GM18861 (cell line): ENCODE measurements at regions not wholly inside any gene's neighbourhood (a gene's known extent, or its start where the extent isn't known, plus 50 kb on each side); places are given as distances from the start of the nearest gene placed in this dataset.

Source experiments
- ATAC-seq: cut with Tn5 transposase; IDR thresholded peaks from one replicate; pipeline ENCODE4 v1.9.1; 2021; ENCODE audit not compliant: unreplicated experiment

DNA sequence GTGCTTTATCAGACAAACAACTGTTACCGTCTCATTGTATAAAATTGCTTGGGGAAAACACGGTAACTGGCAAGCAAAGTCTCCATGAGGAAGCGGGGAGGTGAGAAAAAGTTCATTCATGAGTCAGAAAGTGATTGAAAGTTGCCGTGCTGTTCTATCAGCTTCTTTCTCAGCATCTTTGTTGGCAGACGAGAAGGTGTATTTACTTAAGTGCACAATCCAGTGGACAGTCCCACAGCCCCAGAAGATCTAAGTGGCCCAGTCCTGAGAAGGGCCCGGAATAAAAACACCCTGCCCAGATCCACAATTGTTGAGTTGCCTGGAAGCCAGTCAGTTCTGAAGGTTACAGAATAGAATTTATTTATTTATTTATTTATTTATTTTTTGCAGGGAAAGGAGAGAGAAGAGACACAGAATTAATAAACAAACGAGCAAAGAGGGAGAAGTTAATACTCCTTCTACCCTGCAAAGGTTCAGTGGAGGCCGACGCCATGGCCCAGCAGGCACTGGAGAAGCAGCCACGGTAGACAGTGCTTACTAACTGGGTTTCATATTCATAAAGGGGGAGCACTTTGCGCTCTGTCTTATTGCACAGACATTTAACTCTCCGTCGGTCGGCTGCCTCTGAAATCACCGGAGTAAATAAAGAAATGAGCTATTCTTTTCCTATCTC, 676.0 kb upstream of the SALL3 start:
- ATAC-seq, result no peak

DNA sequence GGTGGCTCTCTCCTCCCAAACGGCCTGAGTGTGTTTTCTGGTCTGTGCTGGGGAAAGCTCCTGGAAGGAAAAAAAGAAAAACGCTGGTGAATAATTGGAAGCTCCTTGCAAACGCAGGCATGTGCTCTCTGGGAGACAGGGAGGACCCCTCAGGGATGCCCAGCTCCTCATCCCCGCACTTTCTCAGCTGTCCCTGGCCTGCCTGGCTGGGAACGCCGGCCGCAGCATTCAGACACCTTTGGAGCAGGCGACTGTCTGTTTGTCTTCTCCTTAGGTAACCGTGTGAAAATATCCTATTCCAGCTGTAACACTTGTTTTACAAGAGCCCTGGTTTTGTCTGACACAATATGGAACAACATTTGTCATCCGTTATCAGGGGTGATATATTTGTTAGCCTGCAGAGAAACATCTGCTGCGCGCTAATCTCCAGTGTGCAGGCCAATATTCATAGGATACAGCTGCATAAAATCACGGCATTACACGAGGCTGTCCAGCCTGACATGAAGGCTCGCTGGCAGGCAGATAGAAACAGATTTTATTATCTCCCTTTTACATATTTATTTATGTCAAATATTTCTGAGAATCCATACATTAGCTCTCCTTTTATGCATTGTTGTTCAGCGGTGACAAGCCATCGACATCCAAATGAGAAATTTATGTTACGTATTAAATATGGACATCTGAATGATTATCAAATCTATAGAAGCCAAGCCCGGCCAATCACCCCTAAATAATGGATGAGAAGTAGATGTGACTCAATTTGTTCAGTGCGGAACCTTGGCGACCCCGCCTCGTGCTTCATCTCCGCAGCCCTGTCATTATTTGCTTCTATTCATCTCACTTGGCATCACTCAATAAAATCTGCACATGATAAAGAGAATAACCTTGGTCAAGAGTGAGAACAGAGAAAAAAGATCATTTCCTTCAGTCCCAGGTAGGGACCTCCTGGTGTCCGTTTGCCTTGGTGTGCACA, 675.1 kb upstream of the SALL3 start:
- ATAC-seq, result no peak

DNA sequence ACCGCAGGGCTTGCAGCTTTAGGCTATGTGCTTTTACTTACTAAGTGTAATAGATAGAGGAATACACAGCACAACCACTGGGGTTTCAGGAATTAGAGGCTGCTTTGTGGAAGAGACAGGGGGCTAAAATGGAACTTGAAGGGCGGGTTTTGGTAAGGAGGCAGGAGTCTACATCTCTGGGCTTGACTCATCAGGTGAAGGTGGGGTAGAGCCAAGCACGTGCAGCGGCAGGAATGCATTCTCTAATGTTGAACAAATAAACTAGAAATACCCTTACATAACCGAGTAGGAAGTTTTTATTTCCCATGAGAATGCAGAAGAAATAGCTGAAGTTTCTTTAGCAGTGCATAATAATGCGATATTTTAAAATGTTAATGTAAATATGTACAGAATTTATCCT, 673.8 kb upstream of the SALL3 start:
- ATAC-seq, result no peak

DNA sequence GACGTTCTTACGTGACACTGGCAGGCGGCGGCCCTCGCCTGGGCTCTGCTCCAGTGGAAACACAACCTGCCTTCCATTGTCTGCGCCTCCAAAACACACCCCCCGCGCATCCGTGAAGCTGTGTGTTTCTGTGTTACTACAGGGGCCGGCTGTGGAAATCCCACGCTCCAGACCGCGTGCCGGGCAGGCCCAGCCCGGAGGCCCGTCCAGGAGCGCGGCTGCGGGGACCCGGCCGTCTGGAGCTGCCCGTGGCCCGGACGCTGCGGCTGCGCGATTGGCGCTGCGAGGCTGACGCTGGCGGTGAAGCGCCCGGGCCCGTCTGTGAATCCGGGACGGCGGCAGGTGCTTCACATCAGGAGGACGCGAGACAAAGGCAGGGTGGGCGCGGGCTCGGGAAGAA, 670.3 kb upstream of the SALL3 start:
- ATAC-seq, result no peak

DNA sequence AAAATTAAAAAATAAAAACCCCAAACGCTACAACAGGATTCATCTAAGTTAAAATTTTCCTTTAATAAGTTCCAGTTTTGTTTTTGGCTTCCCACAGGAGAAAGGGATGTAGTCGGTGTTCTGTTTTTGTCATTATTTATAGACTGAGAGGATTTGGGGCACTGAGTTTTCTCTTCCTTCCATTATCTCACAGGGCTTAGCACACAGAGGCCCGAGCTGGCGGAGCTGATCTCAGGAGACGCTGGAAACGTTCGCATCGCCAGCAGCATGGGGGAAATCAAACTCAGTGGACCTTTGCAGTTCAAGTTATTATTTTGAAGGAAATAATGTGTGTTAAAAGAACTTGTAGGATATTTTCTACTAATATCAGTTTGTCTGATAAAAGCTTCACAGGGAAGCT, 669.7 kb upstream of the SALL3 start:
- ATAC-seq, result no peak

DNA sequence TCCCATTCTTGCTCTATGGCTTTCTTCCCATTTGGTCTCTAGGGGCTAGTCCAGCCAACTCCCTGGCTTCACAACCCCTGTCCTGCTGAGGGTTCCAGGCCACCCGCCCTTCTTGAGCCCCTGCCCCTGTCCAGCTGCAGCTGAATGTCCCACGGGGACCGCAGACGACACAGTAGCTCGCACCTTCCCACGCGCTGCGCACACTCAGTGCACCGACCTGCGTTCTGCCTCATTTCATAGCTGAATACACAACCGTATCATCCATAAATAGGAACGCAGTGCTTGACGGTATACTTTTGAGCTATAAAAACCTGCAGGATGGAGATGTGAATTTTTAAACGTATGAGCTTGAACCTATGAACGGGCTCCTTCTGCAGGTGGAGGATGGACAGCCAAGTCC, 660.4 kb upstream of the SALL3 start:
- ATAC-seq, result no peak

DNA sequence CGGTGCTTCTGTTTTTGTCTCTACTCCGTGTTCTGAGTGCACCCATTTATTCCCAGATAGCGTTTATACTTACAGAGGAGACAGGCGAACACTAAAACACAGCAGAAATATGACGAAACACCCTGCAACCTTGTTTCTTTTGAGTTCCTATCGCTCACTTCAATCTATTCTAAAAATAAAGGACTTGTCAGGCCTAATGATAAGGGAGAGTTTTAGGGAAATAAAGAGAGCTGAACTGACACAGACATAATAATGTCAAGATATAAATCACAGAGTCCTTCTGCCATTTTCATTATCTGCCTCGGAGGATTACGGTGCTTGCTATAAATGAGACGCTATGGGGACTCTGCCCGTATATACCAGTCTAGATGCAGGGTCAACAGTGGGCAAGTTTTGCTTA, 659.7 kb upstream of the SALL3 start:
- ATAC-seq, result no peak

DNA sequence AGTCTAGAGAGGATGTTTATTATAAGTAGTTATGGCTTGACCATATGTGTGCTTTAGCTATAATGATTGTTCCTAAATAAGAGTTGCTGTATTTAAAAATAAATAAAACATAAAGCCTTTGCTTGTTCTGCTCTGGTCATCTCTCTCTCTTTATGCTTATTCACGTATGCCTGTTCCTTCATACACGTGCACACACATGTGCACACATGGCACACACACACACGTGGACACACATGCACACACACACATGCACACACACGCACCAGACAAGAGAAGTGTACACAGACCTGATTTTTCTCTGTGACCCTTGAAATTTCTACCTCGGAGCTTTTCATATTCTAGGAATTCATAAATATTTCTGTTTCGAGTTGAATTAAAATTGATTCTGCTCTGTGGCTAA, 658.2 kb upstream of the SALL3 start:
- ATAC-seq, result no peak

DNA sequence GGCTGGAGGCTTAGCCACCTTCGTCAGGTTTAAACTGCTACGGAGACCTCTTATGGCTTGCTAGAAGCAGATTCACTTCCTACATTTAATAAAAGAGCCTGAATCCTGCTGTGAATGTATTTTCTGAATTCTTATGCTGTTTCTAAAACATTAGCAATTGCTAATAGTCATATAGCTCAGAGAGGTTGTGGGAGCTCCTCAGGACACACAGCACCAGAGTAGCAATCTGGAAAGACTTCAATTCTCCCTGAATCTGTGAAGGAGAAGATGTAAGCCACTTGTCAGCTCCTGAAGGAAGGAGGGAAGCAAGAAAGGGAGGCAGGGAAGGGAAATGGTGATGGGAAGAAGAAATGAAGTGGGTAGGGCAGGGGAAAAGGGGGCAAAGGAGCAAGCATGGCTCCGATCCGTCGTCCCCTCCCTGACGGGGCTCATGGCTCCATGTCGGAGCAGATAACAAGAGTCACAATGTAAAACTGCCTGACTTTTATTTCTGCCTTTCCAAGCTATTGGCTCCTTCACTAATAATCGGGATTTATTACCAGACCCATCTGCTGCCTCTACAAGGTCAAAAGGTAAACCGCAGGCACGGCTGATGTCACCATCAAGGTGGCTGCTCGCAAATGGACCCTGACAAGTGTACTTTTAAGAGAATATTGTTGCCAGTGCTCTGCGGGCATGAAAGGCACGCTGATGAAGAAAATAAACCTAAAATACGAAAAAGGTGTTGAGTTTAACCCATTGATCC, 656.0 kb upstream of the SALL3 start:
- no peak for ATAC-seq

DNA sequence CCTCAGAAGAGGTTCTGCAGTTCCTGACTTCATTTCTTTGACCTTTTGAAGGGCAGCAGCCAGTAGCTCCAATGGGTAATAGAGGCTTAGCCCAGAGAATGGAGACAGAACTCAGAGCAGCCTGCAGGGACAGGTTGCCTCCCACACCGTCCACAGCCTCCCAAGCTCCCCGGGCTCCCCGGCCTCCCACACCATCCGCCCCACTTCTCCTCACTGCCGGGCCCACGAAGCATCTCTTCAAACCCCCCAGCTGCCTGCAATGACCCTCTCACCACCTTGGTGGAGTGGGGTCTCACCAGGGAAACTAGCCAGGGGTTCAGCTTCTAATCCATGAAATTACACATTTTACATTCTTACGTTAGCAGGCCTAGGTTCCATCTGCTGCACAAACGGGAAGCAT, 652.0 kb upstream of the SALL3 start:
- ATAC-seq, result no peak

DNA sequence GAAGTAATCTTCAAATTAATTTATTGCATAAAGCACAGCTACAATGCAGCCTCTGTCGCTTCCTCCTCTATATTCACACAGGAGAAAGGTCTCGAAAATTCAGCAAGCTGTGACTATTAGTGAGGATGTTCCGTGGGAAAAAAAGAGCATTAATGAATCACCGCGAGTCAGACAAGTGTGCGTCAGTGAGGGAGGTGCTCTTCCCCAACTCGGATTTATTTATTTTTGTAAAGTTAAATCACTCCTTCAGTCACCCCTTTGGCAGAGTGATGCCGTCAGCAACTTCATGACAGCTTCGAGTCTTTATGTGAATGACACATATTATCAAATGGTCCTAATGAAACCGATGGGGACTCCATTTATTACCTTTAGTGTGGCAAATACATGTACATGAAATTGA, 648.9 kb upstream of the SALL3 start:
- ATAC-seq, result no peak

DNA sequence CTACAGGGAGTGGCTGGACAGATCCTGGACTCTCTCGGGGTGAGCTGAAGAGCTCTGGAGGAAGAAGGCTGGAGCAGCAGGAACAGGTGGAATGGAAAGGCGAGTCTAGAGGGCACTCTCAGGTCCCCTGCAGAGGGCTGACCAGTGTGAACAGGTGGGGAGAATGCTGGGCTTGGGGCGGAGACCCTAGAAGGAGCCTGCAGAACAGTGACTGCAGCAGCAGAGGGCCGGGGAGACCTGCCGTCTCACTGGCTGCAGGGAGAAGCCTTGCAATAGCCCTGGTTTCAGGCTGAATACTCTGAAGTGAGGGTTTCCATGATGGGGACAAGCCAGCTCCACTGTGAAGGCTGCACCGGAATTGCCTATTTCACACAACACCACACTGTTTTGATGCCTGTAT, 626.7 kb upstream of the SALL3 start:
- ATAC-seq, result no peak

DNA sequence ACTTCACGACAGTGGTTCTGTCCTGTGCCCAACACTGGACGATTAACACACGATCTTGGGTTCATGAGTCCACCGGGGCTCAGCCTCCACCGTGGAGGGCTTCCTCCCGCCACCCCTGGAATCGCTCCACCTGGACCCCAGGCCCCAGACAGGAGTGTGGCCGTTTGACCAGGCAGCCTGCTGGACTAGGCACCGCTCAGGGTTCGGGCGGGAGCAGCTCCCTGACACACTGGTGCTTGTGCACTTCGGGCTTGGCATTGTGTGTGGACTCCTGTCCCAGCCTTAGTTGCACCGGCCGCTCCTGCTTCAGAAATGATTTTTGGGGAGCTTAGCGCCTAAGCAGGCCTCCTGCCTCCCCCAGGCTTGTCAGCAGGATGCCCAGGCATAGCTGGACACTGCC, 617.4 kb upstream of the SALL3 start:
- ATAC-seq, result no peak

DNA sequence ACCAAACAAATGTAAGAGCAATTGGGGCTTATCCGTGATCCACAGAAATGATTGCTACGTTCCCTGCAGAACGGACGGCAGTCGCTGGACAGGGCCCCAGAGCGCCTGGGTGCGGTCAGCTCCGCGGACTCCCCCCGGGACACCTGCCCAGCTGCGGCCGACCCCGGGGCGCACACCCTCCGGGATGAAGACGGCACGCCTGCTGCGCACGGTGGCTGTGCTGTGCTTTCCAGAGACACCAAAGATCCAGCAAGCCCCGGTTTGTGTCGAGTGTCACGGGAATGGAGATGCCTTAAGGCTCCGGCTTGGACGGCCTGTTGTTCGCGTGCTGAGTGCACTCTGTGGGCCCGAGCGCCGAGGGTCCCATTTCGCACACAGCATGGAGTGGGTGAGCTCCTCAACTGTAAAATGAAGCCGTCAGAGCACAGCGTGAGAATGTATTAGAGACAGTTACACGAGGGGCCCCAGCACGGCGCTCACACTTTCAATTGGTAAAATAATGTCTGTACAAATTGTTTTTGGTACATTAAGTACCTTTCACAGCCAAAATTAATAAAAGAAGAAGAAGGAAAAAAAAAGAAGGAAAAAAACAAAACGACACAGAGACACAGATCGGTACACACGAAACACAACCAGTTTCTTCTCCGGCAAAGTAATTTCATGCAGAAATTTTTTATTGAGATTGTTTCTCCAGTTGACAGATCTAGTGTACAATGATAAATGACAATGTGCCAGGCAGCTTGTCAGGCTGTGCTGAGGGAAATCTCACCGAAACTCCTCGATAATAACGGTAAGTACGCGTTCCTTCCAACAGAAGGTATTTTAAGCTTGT, 615.8 kb upstream of the SALL3 start:
- no peak for ATAC-seq

DNA sequence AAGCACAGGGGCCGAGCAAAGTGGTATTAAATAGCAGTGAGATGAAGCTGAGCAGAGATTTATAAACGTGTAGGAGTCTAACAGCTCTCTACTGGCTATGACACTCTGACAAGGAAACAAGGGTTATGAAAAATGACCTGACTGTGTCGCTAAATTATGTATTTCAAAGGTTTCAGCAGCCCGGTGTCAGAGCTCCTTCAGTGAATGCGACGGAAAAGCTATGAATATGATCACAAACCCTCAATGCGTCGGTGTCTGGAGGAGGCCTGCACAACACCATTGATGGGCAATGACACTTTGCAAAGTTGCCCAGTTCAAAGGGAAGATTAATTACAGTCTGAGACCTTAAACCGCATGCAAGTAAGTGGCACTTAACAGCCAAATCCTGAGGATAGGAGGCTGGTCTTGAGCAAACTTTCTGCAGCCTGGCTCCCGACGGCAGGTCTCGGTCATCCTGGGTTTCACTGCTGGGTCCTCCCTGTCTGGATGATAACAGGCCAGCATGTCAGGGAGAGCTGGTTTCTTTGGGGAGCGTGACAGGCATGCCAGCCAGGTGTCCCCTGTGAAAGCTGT, 615.1 kb upstream of the SALL3 start:
- no peak for ATAC-seq

DNA sequence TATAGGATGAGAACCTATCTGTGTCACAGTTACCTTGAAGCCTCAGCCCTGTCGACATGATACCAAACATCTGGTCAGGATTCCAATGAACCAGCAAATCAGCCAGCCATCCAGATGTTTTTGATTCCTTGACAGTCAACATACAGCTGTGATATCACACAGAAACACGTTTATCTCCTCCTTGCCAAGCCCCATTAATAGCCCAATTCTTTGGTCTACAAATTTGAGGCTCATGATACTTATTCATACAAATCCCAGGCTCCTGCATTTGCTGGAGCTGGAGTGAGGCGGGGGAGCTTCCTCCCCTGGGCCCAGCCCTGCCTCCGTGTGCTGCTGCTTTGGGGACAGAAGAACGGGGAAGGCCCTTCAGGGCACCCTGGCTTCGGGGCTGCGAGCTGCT, 611.6 kb upstream of the SALL3 start:
- no peak for ATAC-seq

DNA sequence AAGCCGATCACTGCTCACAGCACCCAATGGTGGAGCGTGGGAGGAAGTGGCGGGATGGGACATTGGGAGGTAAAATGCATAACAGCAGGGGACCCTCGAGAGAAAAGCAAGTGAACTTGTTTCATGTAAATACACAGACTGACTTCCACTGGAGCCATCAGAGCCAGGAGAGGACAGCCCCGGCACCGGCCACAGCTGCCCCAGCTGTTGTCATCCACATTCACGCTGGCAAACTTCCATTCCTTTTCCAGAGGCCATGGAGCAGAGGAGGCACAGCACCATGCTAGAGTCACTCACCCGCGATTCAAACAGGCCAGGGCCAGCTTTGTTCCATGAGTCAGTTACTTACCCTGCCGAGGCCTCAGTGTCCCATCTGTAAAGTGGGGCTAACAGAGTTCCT, 610.9 kb upstream of the SALL3 start:
- no peak for ATAC-seq

DNA sequence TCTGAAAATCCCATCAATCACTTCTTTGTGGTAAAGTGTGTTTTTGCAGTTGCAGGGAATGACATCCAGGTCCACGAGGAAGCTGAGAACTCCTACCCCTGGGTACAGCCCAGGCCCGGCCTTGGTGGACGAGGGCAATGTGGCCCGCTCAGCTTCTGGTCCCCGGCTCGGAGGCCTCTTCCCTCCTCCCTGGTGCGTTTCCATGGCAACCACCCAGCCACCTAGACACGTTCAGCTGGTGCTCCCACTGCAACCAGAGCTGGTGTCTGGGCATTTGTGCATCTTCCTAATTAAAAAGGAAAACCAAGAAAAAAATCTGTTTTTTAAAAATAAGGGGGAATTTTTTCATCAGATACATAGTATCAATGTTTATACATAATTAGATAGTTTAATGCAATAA, 603.6 kb upstream of the SALL3 start:
- no peak for ATAC-seq

DNA sequence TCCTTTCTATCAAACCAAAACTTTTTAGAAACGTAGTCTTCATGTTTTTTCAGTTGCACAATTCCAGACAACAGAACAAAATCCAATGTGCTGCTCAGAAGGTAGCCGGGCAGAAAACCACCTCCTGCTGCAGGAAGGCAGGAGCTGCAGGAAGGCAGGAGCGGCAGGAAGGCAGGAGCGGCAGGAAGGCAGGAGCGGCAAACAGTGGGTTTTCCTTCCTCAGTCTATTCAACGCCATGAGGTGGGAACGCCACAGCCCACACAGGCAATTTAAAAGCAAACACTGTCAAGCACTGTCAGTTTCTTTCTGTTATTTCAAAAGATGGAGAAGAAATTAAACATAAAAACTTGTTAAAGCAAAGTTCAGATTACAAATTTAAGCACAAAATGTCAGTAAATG, 601.2 kb upstream of the SALL3 start:
- no peak for ATAC-seq

DNA sequence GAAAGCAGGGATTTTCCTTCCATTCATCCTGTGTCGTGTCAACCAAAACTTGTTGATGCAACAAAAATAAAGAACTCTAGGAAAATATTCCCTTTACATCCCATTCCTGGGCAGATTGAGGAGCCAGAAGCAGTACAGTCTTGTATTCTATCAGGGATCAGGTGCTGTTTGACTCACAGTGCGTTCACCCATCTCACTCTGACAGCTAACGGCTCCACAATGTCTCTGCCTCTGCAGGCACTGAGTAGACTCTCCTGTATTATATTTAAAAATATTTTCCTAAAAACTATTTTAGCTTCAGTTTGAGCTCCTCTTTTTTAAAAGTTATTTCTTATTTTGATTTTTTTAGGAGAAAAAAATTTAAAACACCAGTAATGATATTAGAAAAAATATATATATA, 600.6 kb upstream of the SALL3 start:
- no peak for ATAC-seq
